Fibroblast of the aortic adventitia (primary cell): ENCODE measurements at regions not wholly inside any gene's neighbourhood (a gene's known extent, or its start where the extent isn't known, plus 50 kb on each side); places are given as distances from the start of the nearest gene placed in this dataset.

Source experiments
- DNase-seq: peaks from one replicate; pipeline ENCODE4 v3.0.0-alpha.2; 2010; ENCODE audit warnings: low read depth
- H3K4me3 ChIP-seq: 2 replicates; pipeline ENCODE4 v1.5.1; 2011; ENCODE audit warnings: low read depth, mild to moderate bottlenecking, control low read depth, low read length, moderate library complexity
- CTCF ChIP-seq: IDR thresholded peaks from 2 replicates; pipeline ENCODE4 v1.5.1; 2011; ENCODE audit warnings: mild to moderate bottlenecking, low read length, control low read depth, inconsistent platforms; ENCODE audit not compliant: insufficient read depth

GRCh38 chr1:5812295-5812694 lies 179.9 kb downstream of the NPHP4 start:
- TF ChIP-seq CTCF, result no peak
- no peak for DNase-seq
- no peak overlapping the region for H3K4me3 ChIP-seq

- no peak overlapping the region for H3K4me3 ChIP-seq
- no peak for TF ChIP-seq CTCF
- DNase-seq, result no peak
Observed at GRCh38 chr1:5811419-5811818, 180.8 kb downstream of the NPHP4 start.

GRCh38 chr1:5810553-5811270 lies 181.5 kb downstream of the NPHP4 start:
- TF ChIP-seq CTCF, result no peak
- DNase-seq, result no peak
- no peak overlapping the region for H3K4me3 ChIP-seq

- no peak for DNase-seq
- no peak overlapping the region for H3K4me3 ChIP-seq
- TF ChIP-seq CTCF, result no peak
Observed at GRCh38 chr1:5810131-5810530, 182.1 kb downstream of the NPHP4 start.

- TF ChIP-seq CTCF, result no peak
- H3K4me3 ChIP-seq, result no peak overlapping the region
- DNase-seq, result no peak
Observed at GRCh38 chr1:5809207-5809788, 182.9 kb downstream of the NPHP4 start.

GRCh38 chr1:5803851-5804250 lies 188.4 kb downstream of the NPHP4 start:
- DNase-seq, result no peak
- H3K4me3 ChIP-seq, result no peak overlapping the region
- no peak for TF ChIP-seq CTCF

GRCh38 chr1:5802606-5803005 lies 189.6 kb downstream of the NPHP4 start:
- no peak for DNase-seq
- TF ChIP-seq CTCF, result no peak
- H3K4me3 ChIP-seq, result no peak overlapping the region
